Limb (tissue), 2 donors: ENCODE measurements at regions not wholly inside any gene's neighbourhood (a gene's known extent, or its start where the extent isn't known, plus 50 kb on each side); places are given as distances from the start of the nearest gene placed in this dataset.

Experiments used
- DNase-seq, 2 donors: peaks; one replicate each; pipeline ENCODE4 v3.0.0-alpha.2; 2016; ENCODE audit errors: extremely low spot score in 2 of 2

DNA sequence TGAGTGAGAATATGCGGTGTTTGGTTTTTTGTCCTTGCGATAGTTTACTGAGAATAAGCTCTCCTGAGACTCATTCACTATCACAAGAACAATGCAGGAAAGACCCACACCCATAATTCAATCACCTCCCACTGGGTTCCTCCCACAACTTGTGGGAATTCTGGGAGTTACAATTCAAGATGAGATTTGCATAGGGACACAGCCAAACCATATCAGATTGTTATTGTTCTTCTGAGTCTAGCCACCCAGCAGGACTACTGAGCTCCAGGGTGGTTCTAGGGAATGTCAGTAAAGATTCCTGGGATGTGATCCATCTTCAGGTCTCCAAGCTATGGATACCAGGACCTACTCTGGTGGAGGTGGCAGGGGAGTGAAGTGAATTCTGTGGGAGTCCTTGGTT is 2075.1 kb upstream of the CDH9 start:
- no peak for DNase-seq

DNA sequence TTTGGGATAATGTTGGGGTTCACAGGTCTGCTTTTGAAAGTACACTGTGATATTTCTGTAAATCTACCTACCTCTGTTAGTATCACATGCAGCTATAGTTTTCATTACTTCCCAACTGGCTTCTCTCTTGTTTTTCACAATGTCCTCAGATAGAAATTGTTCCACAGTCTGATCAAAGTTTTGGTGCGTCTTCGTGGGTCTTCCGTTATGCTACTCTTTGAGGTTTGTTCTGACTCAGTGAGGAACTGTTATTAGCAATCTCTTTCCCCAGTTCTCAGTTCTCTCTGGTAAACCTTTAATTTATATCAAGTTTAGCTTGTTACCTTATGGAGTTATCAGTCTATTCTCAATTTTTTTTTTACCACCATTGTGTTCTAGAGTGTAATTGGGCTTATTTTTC is 2061.2 kb upstream of the CDH9 start:
- DNase-seq, result no peak

DNA sequence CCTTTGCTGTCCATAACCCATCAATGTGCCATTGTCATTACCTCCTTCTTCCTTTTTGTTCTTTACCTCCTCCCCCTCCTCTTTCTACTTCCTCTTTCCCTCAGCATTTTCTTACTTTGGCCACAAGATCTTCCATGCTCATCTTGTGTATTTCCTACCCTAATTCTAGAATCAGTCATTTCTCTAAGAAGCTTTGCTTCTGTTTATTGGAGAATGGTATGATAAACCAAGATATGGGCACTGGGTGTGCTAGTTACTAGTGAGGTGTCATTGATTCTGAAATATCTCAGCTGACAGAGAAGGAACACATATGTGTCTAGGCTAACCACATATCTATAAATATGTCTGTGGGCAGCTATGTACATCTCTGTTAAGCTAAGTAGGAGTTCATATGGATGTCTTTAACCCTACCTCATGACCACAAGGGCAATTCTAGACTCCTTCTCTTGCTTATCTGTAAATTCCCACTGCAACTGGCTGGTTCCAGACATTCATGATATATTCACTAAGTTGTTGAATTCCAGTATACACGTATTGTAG is 2051.3 kb upstream of the CDH9 start:
- no peak for DNase-seq

DNA sequence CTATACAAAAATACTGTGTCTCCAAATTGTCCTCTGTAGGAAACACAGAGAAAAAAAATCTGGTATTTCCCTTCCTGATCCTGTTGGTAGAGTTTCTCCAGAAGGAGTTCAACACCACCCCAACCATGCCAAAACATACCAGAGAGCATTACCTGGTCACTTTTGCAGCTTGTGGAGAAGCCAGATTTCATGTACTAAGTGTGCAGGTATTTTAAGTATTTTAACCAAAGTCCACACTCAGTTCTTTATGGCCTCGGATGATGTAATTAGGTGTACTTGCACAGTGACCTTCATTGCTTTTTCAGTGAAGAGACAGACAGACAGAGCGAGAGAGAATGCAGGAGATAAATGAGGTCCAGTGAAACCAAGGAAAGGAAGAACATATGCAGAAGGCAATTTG is 2046.8 kb upstream of the CDH9 start:
- no peak for DNase-seq

DNA sequence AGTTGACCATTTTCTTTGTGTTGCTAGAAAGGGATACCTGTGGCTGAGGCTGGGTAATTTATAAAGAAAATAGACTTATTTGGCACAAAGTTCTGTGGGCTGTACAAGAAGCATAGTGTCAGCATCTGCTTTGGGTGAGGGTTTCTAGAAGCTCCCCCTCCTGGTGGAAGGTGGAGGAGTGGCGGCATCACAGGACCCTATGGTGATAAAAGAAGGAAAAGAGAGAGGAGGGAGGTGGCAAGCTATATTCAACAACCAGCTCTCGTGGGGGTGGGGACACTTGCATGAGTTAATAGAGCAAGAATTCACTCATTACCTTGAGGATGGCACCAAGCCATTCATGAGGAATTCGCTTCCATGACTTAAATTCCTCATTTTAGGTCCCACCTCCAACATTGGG is 2041.4 kb upstream of the CDH9 start:
- DNase-seq, result no peak

DNA sequence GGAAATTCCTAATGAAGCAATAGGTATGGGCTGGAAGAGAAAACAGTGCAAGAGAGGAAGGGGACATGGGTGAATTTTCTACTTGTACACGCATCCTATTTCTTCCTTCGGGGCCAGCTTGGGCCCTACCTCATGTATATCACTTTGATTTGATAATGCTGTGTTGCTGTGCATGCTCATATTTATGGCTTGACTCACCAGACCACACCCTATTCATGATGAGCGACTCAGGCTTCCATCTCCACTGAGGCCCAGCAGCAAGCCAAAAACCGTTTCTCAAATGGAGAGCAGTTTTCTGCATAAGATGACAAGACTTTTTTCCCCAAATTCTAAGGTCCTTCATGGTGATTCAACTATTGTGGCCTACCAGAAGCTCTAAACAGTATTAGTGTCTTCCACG is 2039.1 kb upstream of the CDH9 start:
- DNase-seq, result no peak

DNA sequence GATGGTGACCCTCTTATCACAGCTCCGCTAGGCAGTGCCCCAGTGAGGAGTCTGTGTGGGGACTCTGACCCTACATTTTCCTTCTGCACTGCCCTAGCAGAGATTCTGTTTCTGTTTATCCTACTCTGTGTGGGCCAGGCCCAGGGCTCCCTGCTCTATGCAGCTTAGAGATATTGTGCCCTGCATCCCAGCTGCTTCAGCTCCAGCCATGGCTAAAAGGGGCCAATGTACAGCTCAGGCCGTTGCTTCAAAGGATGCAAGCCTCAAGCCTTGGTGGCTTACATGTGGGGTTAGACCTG is 2030.7 kb upstream of the CDH9 start:
- no peak for DNase-seq

DNA sequence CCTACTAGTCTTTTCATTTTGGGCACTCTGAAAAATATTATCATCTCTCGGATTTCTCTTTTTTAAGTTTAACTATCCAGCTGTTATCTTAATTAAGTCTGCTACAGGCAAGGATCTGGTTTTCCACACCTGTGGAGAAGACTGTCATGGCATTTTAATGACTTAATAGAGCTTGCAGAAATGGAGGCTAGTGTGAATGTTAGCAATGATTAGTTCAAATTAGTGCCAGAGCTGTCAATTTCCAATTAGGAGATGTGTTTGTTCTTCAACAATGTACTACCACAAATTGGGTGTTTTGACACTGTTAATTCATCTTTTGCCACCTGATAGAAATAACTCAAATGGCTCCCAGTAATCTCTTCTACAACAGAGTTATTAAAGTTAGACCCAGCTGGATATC is 2023.0 kb upstream of the CDH9 start:
- no peak for DNase-seq

DNA sequence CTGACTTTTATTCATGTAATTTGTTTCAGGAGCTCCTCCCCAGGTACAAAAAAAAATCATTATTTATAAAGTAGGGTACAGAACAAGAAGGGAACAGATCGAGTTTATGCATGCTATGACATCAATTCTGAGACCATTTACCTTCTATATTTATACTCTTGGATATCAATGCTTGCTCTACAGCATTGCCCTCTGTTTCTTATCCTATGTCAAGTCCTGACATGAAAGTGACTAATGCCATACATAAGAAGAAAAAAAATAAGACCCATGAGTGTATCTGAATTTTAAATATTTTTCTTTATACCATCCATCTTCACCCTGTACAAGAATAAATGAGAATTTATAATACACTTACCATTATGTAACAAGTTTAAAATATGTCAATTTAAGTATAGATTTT is 2016.3 kb upstream of the CDH9 start:
- DNase-seq, result no peak

DNA sequence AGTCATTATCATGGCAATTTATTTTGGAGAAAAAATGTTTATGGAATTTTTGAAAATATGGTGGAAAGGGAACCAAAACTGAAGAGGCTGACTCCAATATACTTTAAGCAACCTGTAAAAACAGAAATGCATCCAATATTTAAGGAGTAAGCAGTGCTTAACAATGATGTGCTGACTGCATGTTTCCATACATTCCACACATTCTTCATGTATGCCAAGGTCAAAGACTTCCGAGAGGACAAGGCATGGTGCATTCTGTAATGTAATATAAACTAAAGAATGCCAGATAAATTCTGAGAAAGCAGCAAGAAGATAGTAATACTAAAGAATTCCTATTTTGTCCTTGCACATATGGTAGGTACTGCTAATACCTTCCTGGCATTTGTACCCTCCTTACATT is 2015.9 kb upstream of the CDH9 start:
- no peak for DNase-seq

DNA sequence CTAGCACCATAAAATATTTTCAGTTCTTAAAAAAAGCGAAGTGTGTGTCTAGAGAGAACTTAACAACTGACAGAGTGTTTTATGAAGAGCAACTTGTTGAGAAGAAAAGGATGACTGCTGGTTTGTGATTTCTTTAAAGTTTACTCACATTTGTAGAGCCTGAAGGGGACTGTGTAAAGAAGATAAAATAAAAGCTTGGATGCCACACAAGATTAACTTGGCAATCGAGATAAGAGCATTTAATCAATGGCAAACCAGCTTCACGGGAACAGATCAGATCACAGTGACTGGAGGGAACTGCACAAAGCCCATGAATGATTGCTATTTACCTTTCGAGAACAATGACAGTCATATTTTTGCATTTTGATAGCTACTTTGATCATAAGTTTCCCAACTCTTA is 2013.1 kb upstream of the CDH9 start:
- no peak for DNase-seq

DNA sequence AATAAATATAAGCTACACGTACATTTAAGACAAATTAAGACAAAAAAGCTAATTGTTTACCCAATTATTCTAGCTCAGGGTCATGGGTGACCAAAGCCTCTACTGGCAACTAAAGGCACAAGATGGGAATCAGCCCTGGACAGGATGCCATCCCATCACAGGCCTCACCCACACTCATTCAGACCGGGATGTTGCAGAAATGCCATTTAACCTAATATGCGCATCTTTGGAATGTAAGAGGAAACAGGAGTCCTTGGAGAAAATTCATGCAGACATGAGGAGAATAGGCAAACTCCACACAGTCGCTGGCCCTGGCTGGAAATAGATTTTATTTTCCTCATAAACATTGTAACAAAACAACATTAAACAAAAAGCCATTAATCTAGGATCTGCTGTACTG is 2003.8 kb upstream of the CDH9 start:
- DNase-seq, result no peak

DNA sequence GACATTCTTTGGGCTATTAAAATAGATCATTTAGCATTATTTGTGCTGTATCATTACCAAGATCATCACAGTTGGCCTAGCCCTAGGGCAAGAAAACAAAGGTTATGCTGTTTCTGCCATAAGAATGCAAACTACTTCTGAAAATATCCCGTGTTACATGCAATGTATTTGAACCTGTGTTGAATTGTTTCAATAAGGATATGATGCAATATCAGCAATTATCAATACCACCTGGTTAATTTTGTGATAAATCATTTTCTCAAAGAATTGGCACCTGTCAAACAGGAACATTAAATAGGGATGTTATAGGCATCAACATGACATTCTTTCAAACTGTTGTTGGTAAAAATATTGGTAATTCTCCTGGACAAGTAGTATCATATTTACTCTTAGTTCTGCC is 2002.0 kb upstream of the CDH9 start:
- DNase-seq, result no peak

DNA sequence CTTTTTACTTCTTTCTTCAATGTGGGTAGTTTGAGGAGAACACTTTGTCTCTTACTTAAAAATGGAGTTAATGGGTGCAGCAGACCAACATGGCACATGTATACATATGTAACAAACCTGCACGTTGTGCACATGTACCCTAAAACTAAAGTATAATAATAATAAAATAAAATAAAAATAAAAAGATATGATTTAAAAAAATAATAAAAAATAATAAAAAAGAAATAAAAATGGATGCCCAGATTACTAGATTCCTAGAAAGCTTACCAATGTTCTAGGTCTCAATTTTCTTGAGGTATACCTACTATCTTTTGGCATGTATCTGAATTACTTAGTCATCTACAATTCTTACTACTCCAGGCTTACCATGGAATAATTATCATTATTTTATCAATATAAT is 2001.6 kb upstream of the CDH9 start:
- no peak for DNase-seq

DNA sequence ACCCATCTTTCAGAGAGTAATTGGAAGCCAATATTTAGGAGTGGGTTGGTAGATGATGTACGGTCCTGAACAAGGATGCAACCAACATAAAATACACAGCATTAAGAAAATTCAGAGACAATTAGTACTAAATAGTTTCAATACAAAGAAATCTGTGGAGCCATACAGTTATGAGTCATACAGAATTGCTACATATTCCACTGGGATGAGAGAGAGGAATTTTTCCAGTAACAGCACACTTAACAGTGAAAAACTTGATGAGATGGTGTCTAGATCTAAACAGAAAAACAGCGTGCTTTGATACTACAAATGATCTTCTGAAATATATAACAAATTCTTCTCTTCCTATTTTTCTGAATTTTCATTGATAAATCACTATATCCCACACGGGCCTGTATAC is 1999.3 kb upstream of the CDH9 start:
- DNase-seq, result no peak

DNA sequence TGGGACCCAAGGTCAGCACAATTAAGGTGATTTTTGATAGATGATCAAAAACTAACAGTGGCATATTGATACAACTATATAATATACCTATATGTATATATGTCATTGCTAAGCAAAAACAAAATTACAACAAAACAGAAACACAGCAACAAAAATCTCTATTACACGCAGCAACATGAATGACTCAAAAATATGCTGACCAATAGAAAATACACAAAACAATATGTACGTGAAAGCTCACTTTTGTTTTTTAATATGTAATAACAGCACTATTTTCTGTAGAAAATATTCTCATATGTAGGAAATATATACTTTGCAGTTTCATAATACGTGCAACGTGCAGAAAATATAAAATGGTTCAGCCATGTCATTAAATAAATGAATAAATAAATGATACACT is 1985.7 kb upstream of the CDH9 start:
- no peak for DNase-seq

DNA sequence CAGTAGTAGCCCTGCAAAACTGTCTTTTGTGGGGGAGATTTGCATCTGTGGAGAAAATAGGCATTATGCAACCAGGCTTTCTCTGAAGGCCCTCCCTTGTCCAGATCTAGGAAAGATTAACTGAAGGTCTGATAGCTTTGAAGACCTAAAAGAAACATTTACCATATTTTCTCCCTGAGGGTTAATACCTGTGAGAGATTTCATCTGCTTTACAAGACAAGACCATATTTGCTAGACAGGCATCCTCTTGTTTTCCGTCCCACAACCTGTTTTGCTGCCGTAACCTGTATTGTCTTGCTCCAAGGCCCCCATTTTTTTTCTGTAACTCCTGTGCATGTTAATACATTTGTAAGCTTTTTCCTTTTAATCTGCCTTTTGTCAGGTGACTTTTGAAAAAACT is 1985.2 kb upstream of the CDH9 start:
- DNase-seq, result no peak

DNA sequence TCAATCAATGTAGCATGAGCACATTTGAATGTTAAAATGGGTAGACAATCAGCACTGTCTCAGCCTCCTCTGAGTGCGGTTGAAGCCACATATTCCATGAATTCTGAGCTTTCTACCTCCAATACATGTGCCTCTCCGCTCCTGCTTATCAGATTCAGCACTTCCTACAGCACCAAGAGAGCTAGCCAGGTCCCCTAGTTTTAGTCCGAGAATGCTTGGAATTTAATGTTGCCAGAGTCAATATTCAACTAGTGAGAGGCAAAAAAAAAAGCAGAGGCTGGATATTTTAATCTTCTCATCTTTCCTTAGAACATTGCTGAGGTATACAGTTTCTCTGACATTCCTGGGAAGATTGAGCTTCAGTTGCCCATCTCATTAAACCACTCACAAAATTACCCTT is 1979.1 kb upstream of the CDH9 start:
- DNase-seq, result no peak

DNA sequence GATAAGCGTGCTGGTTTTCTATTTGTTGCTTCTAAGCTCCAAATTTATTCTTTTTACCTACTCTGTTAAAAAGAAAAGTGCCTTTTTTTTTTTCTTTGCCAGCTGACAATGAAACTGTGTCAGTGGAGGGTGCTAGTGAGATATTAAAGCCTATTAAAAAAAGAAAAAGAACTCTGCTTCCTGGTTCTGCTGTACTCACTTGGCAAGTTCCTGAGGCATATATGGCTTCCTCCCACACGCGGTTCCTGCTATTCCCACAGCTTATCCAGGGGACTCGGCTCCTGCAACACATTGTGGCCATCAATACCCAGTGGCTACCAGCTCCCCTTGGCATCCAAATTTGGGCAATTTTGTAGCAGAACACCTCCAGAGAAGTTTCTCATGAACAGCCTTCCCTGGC is 1977.7 kb upstream of the CDH9 start:
- DNase-seq, result no peak

DNA sequence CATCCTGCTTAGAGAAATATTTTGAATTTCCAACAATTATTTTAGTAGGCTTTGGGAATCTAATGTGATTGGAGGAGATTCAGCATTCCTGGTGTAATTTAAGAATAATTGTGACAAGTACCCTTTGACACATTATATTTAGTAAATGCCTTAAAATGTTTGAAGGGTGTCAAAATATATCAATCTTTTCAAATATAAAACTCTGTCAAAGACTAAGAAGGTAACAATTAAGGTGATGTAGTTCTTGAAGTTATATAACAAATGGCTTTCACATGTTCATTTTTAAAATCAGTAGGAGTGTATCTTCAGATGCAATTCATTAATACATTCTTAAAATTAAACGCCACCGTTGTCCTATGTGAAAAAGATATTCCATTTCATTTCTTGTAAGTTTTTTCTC is 1977.1 kb upstream of the CDH9 start:
- no peak for DNase-seq

DNA sequence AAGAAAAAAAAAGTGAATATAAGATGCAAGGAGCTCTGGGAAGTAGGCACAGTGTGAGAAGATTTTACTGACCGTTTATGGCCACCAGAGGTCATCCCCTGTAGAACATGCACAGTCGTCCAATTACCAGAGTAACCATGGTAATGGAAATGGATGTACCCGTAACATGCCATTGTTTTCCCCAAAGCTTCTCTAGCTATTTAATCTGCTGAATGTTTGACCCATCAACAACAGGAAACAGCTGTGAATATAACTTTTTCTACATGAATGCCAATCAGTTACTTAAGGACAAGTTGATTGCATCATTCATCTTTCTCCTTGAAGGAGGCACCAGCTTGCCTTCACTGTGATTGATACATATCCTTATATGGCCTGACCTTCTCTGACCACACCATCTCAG is 1967.0 kb upstream of the CDH9 start:
- no peak for DNase-seq

DNA sequence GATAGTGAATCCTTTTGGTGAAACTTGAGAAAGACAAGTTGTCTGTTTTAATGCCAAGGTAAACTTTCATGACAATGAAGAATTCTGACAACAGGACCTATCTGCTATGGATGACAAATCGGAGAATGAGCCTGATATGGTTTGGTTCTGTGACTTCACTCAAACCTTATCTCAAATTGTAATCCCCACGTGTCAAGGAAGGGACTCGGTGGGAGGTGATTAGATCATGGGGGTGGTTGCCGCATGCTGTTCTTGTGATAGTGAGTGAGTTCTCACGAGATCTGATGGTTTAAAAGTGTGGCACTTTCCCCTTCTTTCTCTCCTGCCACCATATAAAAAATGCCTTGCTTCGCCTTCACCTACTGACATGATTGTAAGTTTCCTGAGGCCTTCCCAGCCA is 1964.1 kb upstream of the CDH9 start:
- no peak for DNase-seq

DNA sequence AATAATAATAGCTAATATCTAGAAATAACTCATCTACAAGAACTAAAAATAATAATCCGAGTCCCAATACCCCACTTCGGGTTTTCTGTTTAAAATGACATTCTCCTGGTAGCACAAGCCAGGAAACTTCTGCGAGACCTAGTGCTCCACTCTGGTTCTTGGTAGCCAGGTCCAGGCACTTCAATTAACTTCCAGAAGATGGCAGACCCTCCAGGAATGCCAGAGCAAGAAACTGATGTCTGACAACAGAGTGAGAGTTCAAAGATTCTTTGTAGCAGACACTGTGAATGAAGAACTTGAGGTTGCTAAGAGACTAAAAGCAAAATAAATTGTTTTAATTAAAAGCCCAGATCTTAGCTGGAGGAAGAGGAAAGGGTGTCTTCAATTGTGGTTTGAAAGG is 1963.3 kb upstream of the CDH9 start:
- DNase-seq, result no peak

DNA sequence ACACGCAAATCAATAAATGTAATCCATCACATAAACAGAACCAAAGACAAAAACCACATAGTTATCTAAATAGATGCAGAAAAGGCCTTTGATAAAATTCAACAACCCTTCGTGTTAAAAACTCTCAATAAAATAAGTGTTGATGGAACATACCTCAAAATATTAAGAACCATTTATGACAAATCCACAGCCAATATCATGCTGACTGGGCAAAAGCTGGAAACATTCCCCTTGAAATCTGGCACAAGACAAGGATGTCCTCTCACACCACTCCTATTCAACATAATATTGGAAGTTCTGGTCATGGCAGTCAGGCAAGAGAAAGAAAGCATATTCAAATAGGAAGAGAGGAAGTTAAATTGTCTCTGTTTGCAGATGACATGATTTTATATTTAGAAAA is 1946.3 kb upstream of the CDH9 start:
- DNase-seq, result no peak

DNA sequence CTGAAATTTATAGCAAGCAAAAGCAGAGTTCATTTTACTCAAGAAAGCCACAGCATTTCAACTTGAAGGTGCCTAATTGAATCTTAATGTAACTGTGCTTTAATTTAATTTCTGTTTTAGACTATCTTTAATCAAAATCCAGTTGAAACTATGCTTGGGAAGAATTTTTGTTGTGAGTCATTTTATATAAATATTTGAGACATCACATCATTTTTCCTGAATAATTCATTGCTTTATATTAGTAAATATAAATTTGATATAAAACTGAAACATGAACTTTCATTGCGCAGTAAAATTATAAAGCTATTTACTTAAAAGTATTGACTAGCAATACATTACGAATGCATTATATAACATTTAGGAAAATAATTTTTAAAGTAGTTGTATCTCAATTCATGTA is 1937.1 kb upstream of the CDH9 start:
- no peak for DNase-seq
